ENCODE measurements at regions not wholly inside any gene's neighbourhood (a gene's known extent, or its start where the extent isn't known, plus 50 kb on each side); places are given as distances from the start of the nearest gene placed in this dataset.

DNA sequence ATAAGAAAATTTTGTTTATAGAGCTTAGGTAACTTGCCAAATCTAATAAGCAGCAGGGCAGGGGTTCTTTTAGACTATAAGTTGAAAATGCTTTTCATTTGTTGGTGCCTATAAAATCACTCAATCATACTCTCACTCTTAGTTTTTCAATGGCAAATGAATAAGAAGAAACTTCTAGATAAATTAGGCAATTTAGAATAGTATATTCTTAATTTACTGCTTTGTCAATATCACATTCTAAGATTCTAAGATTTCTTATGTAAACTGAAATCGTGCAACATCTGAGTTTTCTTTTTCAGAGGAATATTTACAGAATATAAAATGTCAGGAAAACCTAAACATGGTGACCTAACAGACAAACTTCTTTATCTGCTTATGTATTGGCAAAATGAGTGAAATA lies 849.0 kb downstream of the DTWD2 start:
- Histone ChIP-seq H3K27me3 (replicated peaks in 1 of 7) (no peaks in the 10 kb centered on the region), H3K27ac (no peak overlapping the region), H3K4me1 (no peaks in the 10 kb centered on the region), H3K9me3 (no peaks in the 10 kb centered on the region), H3K36me3 (no peaks in the 10 kb centered on the region), H3K4me3 (no peak overlapping the region)
- intact Hi-C loops (cut with DNase I; ENCODE audit: low total_unique reads): no loop called here
- WGBS, 5 donors: 58 to 77% (median 69%) methylated on average over 1 of the region's 1 CpG
- no peak for DNase-seq
- TF ChIP-seq CTCF (IDR thresholded peaks at IDR 0.05 in 8 of 11, conservative IDR thresholded peaks at IDR 0.05 in 3 of 11) (no peak), POLR2A (IDR thresholded peaks at IDR 0.05) (no peak), POLR2AphosphoS5 (IDR thresholded peaks at IDR 0.05) (no peak)

- Histone ChIP-seq H3K4me1 (no peaks in the 10 kb centered on the region), H3K4me3 (no peak overlapping the region), H3K27ac (no peak overlapping the region), H3K27me3 (replicated peaks in 1 of 7) (no peaks in the 10 kb centered on the region), H3K36me3 (no peaks in the 10 kb centered on the region), H3K9me3 (peaks cover 0 to 4% (median 0%) of the 10 kb centered on the region in 8 donors)
- intact Hi-C loops (cut with DNase I; ENCODE audit: low total_unique reads): no loop called here
- DNase-seq: no peak
- TF ChIP-seq CTCF (IDR thresholded peaks at IDR 0.05 in 8 of 11, conservative IDR thresholded peaks at IDR 0.05 in 3 of 11): no peak
These were observed 862.2 kb downstream of the DTWD2 start for GRCh38 chr5:118126159-118126558.

DNA sequence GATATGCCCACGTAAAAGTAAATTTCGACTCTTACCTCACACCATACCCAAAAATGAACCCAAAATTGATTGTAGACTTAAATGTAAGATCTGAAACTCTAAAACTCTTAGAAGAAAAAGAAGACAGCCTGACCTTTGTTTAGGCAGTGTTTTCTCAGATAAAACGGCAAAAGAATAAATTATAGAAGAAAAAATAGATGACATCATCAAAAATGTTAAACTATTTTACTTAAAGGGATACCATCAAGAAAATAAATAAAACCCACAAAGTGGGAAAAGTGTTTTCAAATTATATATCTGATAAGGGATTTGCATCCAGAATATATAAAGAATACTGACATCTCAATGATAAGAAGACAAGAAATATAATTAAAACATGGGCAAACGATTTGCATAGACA lies 862.7 kb downstream of the DTWD2 start:
- no peaks in the 10 kb centered on the region for H3K27me3 ChIP-seq (replicated peaks in 1 of 7)
- H3K36me3 ChIP-seq: no peaks in the 10 kb centered on the region
- intact Hi-C loops (cut with DNase I; ENCODE audit: low total_unique reads): no loop called here
- no peak for DNase-seq
- no peak overlapping the region for H3K4me3 ChIP-seq
- H3K9me3 ChIP-seq: peaks cover 0 to 4% (median 0%) of the 10 kb centered on the region in 8 donors
- H3K27ac ChIP-seq: no peak overlapping the region
- 79 to 86% (median 81%) methylated on average over 4 of the region's 4 CpGs for WGBS, 5 donors
- TF ChIP-seq CTCF (IDR thresholded peaks at IDR 0.05 in 8 of 11, conservative IDR thresholded peaks at IDR 0.05 in 3 of 11): no peak
- TF ChIP-seq POLR2A (IDR thresholded peaks at IDR 0.05): no peak
- TF ChIP-seq POLR2AphosphoS5 (IDR thresholded peaks at IDR 0.05): no peak
- no peaks in the 10 kb centered on the region for H3K4me1 ChIP-seq

GRCh38 chr5:118121258-118121657 lies 867.1 kb downstream of the DTWD2 start:
- DNase-seq: no peak
- no peaks in the 10 kb centered on the region for H3K36me3 ChIP-seq
- no peaks in the 10 kb centered on the region for H3K27me3 ChIP-seq (replicated peaks in 1 of 7)
- H3K4me3 ChIP-seq: no peak overlapping the region
- no peaks in the 10 kb centered on the region for H3K4me1 ChIP-seq
- H3K27ac ChIP-seq: no peak overlapping the region
- no peak for TF ChIP-seq CTCF (IDR thresholded peaks at IDR 0.05 in 8 of 11, conservative IDR thresholded peaks at IDR 0.05 in 3 of 11)
- TF ChIP-seq POLR2A (IDR thresholded peaks at IDR 0.05): no peak
- TF ChIP-seq POLR2AphosphoS5 (IDR thresholded peaks at IDR 0.05): no peak
- intact Hi-C loops (cut with DNase I; ENCODE audit: low total_unique reads): no loop called here
- H3K9me3 ChIP-seq: peaks cover 0 to 9% (median 0%) of the 10 kb centered on the region in 8 donors
- WGBS, 5 donors: 81 to 90% (median 86%) methylated on average over 3 of the region's 3 CpGs

Data from spleen (tissue), 11 donors.